HCT116 (cell line): ENCODE measurements at regions not wholly inside any gene's neighbourhood (a gene's known extent, or its start where the extent isn't known, plus 50 kb on each side); places are given as distances from the start of the nearest gene placed in this dataset.

ENCODE experiments used
- EZH2 ChIP-seq: fragments of 200-600 bp; sonication (generic); IDR thresholded peaks from 2 replicates; pipeline ENCODE4 v1.6.1; 2017; ENCODE audit warnings: antibody characterized with exemption, mixed run types
- FOSL1 ChIP-seq: IDR thresholded peaks from 2 replicates; pipeline ENCODE4 v1.6.1; 2012; ENCODE audit warnings: low read depth
- POLR2A ChIP-seq: IDR thresholded peaks from 2 replicates; pipeline ENCODE4 v1.7.0; 2011; ENCODE audit warnings: borderline replicate concordance; ENCODE audit not compliant: insufficient read depth, insufficient read length; ENCODE audit errors: extremely low read depth
- POLR2AphosphoS5 ChIP-seq: IDR thresholded peaks from 2 replicates; pipeline ENCODE4 v1.6.1; 2011; ENCODE audit warnings: mild to moderate bottlenecking, low read depth, low read length, moderate library complexity
- RAD21 ChIP-seq: IDR thresholded peaks from 2 replicates; pipeline ENCODE4 v1.6.1; 2012; ENCODE audit warnings: low read depth, mild to moderate bottlenecking
- SIN3A ChIP-seq: IDR thresholded peaks from 2 replicates; pipeline ENCODE4 v1.6.1; 2012; ENCODE audit warnings: low read depth
- TF ChIP-seq, protein P1 (sequence below), 3 experiments: fragments of 200-600 bp in 1 of 3; sonication (generic) in 1 of 3; IDR thresholded peaks in 2 of 3; conservative IDR thresholded peaks in 1 of 3; 2 replicates each; pipeline ENCODE4 v1.5.1; 2012 to 2017; ENCODE audit warnings: low read depth in 2 of 3, low read length in 2 of 3, antibody characterized with exemption in 1 of 3, borderline replicate concordance in 1 of 3, control low read depth in 1 of 3, mild to moderate bottlenecking in 1 of 3, mixed read lengths in 1 of 3, mixed run types in 1 of 3, moderate library complexity in 1 of 3; ENCODE audit not compliant: insufficient read depth in 1 of 3
- TF ChIP-seq, protein P2 (sequence below): IDR thresholded peaks from 2 replicates; pipeline ENCODE4 v1.6.1; 2012

GRCh38 chr4:127417885-127418535 is 214.7 kb upstream of the INTU start:
- TF ChIP-seq POLR2AphosphoS5: no peak
- TF ChIP-seq SIN3A: no peak
- TF ChIP-seq, protein P1, sequence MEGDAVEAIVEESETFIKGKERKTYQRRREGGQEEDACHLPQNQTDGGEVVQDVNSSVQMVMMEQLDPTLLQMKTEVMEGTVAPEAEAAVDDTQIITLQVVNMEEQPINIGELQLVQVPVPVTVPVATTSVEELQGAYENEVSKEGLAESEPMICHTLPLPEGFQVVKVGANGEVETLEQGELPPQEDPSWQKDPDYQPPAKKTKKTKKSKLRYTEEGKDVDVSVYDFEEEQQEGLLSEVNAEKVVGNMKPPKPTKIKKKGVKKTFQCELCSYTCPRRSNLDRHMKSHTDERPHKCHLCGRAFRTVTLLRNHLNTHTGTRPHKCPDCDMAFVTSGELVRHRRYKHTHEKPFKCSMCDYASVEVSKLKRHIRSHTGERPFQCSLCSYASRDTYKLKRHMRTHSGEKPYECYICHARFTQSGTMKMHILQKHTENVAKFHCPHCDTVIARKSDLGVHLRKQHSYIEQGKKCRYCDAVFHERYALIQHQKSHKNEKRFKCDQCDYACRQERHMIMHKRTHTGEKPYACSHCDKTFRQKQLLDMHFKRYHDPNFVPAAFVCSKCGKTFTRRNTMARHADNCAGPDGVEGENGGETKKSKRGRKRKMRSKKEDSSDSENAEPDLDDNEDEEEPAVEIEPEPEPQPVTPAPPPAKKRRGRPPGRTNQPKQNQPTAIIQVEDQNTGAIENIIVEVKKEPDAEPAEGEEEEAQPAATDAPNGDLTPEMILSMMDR (IDR thresholded peaks at IDR 0.05 in 2 of 3, conservative IDR thresholded peaks at IDR 0.05 in 1 of 3; ENCODE audit: borderline replicate concordance in 1 of 3, insufficient read depth in 1 of 3, low read depth in 2 of 3, low read length in 2 of 3): no peak
- no peak for TF ChIP-seq POLR2A
- no peak for TF ChIP-seq RAD21
- TF ChIP-seq, protein P2, sequence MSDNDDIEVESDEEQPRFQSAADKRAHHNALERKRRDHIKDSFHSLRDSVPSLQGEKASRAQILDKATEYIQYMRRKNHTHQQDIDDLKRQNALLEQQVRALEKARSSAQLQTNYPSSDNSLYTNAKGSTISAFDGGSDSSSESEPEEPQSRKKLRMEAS: no peak
- no peak for TF ChIP-seq EZH2
- no peak for TF ChIP-seq FOSL1
